ENCODE measurements at regions not wholly inside any gene's neighbourhood (a gene's known extent, or its start where the extent isn't known, plus 50 kb on each side); places are given as distances from the start of the nearest gene placed in this dataset.

DNA sequence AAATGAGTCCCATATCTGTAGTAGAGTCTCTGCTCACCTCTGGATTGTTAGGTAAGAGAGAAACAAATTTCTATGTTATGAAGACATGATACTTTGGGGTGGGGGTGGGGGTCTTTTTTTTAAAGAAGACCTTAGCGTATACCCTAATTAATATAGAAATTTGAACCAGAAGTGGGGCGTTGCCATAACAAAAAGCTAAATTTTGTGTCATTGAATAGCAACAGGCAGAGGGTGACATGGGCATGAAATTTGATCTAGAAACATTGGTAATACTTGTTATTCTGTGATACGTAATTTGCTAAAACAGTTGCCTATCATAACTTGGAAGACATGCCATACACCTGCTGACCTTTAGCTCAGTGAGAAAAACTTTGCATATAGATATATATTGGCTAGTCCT, 92.3 kb upstream of the SLC38A2 start:
- no peaks in the 10 kb centered on the region for H3K27me3 ChIP-seq
- H3K4me1 ChIP-seq, result peaks cover 0 to 52% of the 10 kb centered on the region in 2 donors
- no peak overlapping the region for H3K4me3 ChIP-seq
- TF ChIP-seq, protein P1, sequence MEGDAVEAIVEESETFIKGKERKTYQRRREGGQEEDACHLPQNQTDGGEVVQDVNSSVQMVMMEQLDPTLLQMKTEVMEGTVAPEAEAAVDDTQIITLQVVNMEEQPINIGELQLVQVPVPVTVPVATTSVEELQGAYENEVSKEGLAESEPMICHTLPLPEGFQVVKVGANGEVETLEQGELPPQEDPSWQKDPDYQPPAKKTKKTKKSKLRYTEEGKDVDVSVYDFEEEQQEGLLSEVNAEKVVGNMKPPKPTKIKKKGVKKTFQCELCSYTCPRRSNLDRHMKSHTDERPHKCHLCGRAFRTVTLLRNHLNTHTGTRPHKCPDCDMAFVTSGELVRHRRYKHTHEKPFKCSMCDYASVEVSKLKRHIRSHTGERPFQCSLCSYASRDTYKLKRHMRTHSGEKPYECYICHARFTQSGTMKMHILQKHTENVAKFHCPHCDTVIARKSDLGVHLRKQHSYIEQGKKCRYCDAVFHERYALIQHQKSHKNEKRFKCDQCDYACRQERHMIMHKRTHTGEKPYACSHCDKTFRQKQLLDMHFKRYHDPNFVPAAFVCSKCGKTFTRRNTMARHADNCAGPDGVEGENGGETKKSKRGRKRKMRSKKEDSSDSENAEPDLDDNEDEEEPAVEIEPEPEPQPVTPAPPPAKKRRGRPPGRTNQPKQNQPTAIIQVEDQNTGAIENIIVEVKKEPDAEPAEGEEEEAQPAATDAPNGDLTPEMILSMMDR (IDR thresholded peaks at IDR 0.05), result no peak
- no peaks in the 10 kb centered on the region for H3K36me3 ChIP-seq
- no peak for DNase-seq (ENCODE audit: low spot score)
- no peaks in the 10 kb centered on the region for H3K9me3 ChIP-seq
- peak overlapping the region; percentile 13 to 27 for H3K27ac ChIP-seq

GRCh38 chr12:46462641-46463355, 90.2 kb upstream of the SLC38A2 start:
- H3K36me3 ChIP-seq, result no peaks in the 10 kb centered on the region
- TF ChIP-seq, protein P1 (IDR thresholded peaks at IDR 0.05), result no peak
- peaks cover 0 to 51% of the 10 kb centered on the region in 2 donors for H3K4me1 ChIP-seq

GRCh38 chr12:46461907-46462640, 89.5 kb upstream of the SLC38A2 start:
- no peaks in the 10 kb centered on the region for H3K27me3 ChIP-seq
- no peaks in the 10 kb centered on the region for H3K36me3 ChIP-seq
- no peak overlapping the region for H3K4me3 ChIP-seq
- H3K9me3 ChIP-seq, result no peaks in the 10 kb centered on the region
- no peak for DNase-seq (ENCODE audit: low spot score)
- H3K4me1 ChIP-seq, result peaks cover 0 to 47% of the 10 kb centered on the region in 2 donors
- H3K27ac ChIP-seq, result peak overlapping the region; percentile 24 to 56
- TF ChIP-seq, protein P1 (IDR thresholded peaks at IDR 0.05), result no peak

More at GRCh38 chr12:46462641-46463355, 90.2 kb upstream of the SLC38A2 start:
- H3K9me3 ChIP-seq, result no peaks in the 10 kb centered on the region
- DNase-seq (ENCODE audit: low spot score), result no peak
- no peak overlapping the region for H3K4me3 ChIP-seq
- H3K27ac ChIP-seq, result peak overlapping the region; percentile 1 to 56
- no peaks in the 10 kb centered on the region for H3K27me3 ChIP-seq

- no peak for DNase-seq (ENCODE audit: low spot score)
- Histone ChIP-seq H3K27ac (peak overlapping the region; percentile 24 to 56), H3K4me3 (no peak overlapping the region), H3K4me1 (peaks cover 0 to 47% of the 10 kb centered on the region in 2 donors), H3K36me3 (no peaks in the 10 kb centered on the region), H3K27me3 (no peaks in the 10 kb centered on the region), H3K9me3 (no peaks in the 10 kb centered on the region)
- TF ChIP-seq, protein P1 (IDR thresholded peaks at IDR 0.05), result no peak
Observed at GRCh38 chr12:46461459-46461858, 88.9 kb upstream of the SLC38A2 start.

- Histone ChIP-seq H3K27ac (peak overlapping the region in 1 of 2 donors; percentile 24), H3K4me1 (peaks cover 0 to 47% of the 10 kb centered on the region in 2 donors), H3K36me3 (no peaks in the 10 kb centered on the region), H3K4me3 (no peak overlapping the region), H3K9me3 (no peaks in the 10 kb centered on the region), H3K27me3 (no peaks in the 10 kb centered on the region)
- DNase-seq (ENCODE audit: low spot score), result no peak
- TF ChIP-seq, protein P1 (IDR thresholded peaks at IDR 0.05), result no peak
Observed at GRCh38 chr12:46460682-46461210, 88.2 kb upstream of the SLC38A2 start.

Data from right atrium auricular region (tissue), 2 donors.